Astrocyte (in vitro differentiated cells and primary cell): ENCODE measurements at regions not wholly inside any gene's neighbourhood (a gene's known extent, or its start where the extent isn't known, plus 50 kb on each side); places are given as distances from the start of the nearest gene placed in this dataset.

Experiments
- DNase-seq: peaks from one replicate; pipeline ENCODE4 v3.0.0-alpha.2; 2010; ENCODE audit warnings: low read depth
- FAIRE-seq: peaks from 2 replicates; lab custom pipeline; 2011; peaks lifted over from hg19 to GRCh38; lab: Jason Lieb, UNC
- H2AFZ ChIP-seq: 2 replicates; pipeline ENCODE4 v1.6.0; 2012; ENCODE audit warnings: low read depth, low read length, inconsistent platforms
- H3K27ac ChIP-seq: 2 replicates; pipeline ENCODE4 v1.5.1; 2011; ENCODE audit warnings: low read depth, low read length, inconsistent platforms
- H3K27me3 ChIP-seq: 2 replicates; pipeline ENCODE4 v1.6.0; 2011; ENCODE audit warnings: low read length, inconsistent platforms; ENCODE audit not compliant: insufficient read depth
- H3K36me3 ChIP-seq: 2 replicates; pipeline ENCODE4 v1.5.1; 2011; ENCODE audit warnings: low read length, inconsistent platforms; ENCODE audit not compliant: insufficient read depth
- H3K4me1 ChIP-seq: 2 replicates; pipeline ENCODE4 v1.5.1; 2011; ENCODE audit warnings: low read length, inconsistent platforms; ENCODE audit not compliant: insufficient read depth
- H3K4me2 ChIP-seq: 2 replicates; pipeline ENCODE4 v1.6.0; 2012; ENCODE audit warnings: low read length, inconsistent platforms
- H3K4me3 ChIP-seq: 2 replicates; pipeline ENCODE4 v1.5.1; 2011; ENCODE audit warnings: low read depth, mild to moderate bottlenecking, low read length, inconsistent platforms; ENCODE audit not compliant: insufficient read depth
- H3K79me2 ChIP-seq: 2 replicates; pipeline ENCODE4 v1.6.0; 2012; ENCODE audit warnings: mild to moderate bottlenecking, low read length, inconsistent platforms; ENCODE audit not compliant: insufficient read depth
- H3K9ac ChIP-seq: 2 replicates; pipeline ENCODE4 v1.6.0; 2012; ENCODE audit warnings: mild to moderate bottlenecking, low read length, inconsistent platforms
- H3K9me3 ChIP-seq: 2 replicates; pipeline ENCODE4 v1.5.1; 2012; ENCODE audit warnings: low read depth, mild to moderate bottlenecking, low read length, inconsistent platforms; ENCODE audit not compliant: insufficient read depth
- H4K20me1 ChIP-seq: 2 replicates; pipeline ENCODE4 v1.6.0; 2012; ENCODE audit warnings: low read length, inconsistent platforms; ENCODE audit not compliant: insufficient read depth
- H3K27ac Mint-ChIP-seq: one replicate; pipeline ENCODE4 v1.8.0; 2021; ENCODE audit warnings: mild to moderate bottlenecking, mixed read lengths; ENCODE audit not compliant: unreplicated experiment
- H3K27me3 Mint-ChIP-seq: one replicate; pipeline ENCODE4 v1.8.0; 2021; ENCODE audit warnings: low read depth, mixed read lengths; ENCODE audit not compliant: unreplicated experiment
- H3K36me3 Mint-ChIP-seq: one replicate; pipeline ENCODE4 v1.8.0; 2021; ENCODE audit warnings: low read depth, mixed read lengths; ENCODE audit not compliant: unreplicated experiment
- H3K4me1 Mint-ChIP-seq: one replicate; pipeline ENCODE4 v1.8.0; 2021; ENCODE audit warnings: low read depth, mixed read lengths; ENCODE audit not compliant: unreplicated experiment
- H3K4me3 Mint-ChIP-seq: one replicate; pipeline ENCODE4 v1.8.0; 2021; ENCODE audit warnings: mild to moderate bottlenecking, moderate library complexity, mixed read lengths; ENCODE audit not compliant: unreplicated experiment
- H3K9me3 Mint-ChIP-seq: one replicate; pipeline ENCODE4 v1.8.0; 2021; ENCODE audit warnings: mild to moderate bottlenecking, mixed read lengths; ENCODE audit not compliant: unreplicated experiment
- CTCF ChIP-seq: IDR thresholded peaks from 2 replicates; pipeline ENCODE4 v1.5.1; 2011; ENCODE audit warnings: low read depth, mild to moderate bottlenecking, inconsistent platforms, low read length, moderate library complexity; ENCODE audit not compliant: insufficient read depth
- EZH2 ChIP-seq: IDR thresholded peaks from 2 replicates; pipeline ENCODE4 v1.6.1; 2012; ENCODE audit warnings: mild to moderate bottlenecking, low read length, inconsistent platforms; ENCODE audit not compliant: insufficient read depth

- Histone ChIP-seq H3K4me2 (no peak overlapping the region), H3K4me3 (no peak overlapping the region), H3K79me2 (no peaks in the 10 kb centered on the region), H3K9me3 (no peaks in the 10 kb centered on the region), H2AFZ (no peak overlapping the region), H3K27me3 (peaks cover 6% of the 10 kb centered on the region), H3K27ac (no peak overlapping the region), H4K20me1 (no peaks in the 10 kb centered on the region), H3K4me1 (no peaks in the 10 kb centered on the region), H3K36me3 (no peaks in the 10 kb centered on the region), H3K9ac (no peak overlapping the region)
- Mint-ChIP-seq H3K27me3 (peaks cover 63% of the 10 kb centered on the region), H3K9me3 (no peaks in the 10 kb centered on the region), H3K4me3 (no peak overlapping the region), H3K36me3 (no peaks in the 10 kb centered on the region), H3K27ac (no peak overlapping the region), H3K4me1 (no peaks in the 10 kb centered on the region)
- no peak for TF ChIP-seq CTCF
- no peak for TF ChIP-seq EZH2
- DNase-seq (no peak), FAIRE-seq (no peak)
Measured at GRCh38 chr1:36707221-36707620, 224.5 kb upstream of the CSF3R start.

GRCh38 chr1:36706416-36706815 is 223.7 kb upstream of the CSF3R start:
- H3K27ac ChIP-seq = no peak overlapping the region
- H3K9ac ChIP-seq = no peak overlapping the region

More at GRCh38 chr1:36706416-36706815, 223.7 kb upstream of the CSF3R start:
- Mint-ChIP-seq H3K36me3 (no peaks in the 10 kb centered on the region), H3K27me3 (peaks cover 69% of the 10 kb centered on the region), H3K9me3 (no peaks in the 10 kb centered on the region), H3K27ac (no peak overlapping the region), H3K4me1 (no peaks in the 10 kb centered on the region), H3K4me3 (no peak overlapping the region)
- H4K20me1 ChIP-seq = no peaks in the 10 kb centered on the region
- DNase-seq = no peak
- no peaks in the 10 kb centered on the region for H3K36me3 ChIP-seq
- no peaks in the 10 kb centered on the region for H3K79me2 ChIP-seq
- H2AFZ ChIP-seq = no peak overlapping the region
- FAIRE-seq = no peak
- peaks cover 6% of the 10 kb centered on the region for H3K27me3 ChIP-seq
- no peaks in the 10 kb centered on the region for H3K9me3 ChIP-seq
- H3K4me1 ChIP-seq = no peaks in the 10 kb centered on the region
- no peak overlapping the region for H3K4me2 ChIP-seq
- no peak for TF ChIP-seq EZH2
- TF ChIP-seq CTCF = no peak
- no peak overlapping the region for H3K4me3 ChIP-seq
